Gastrocnemius medialis (tissue), 4 donors: ENCODE measurements at regions not wholly inside any gene's neighbourhood (a gene's known extent, or its start where the extent isn't known, plus 50 kb on each side); places are given as distances from the start of the nearest gene placed in this dataset.

ENCODE experiments used
- ATAC-seq, 2 donors: fragments of 150-250 bp; one replicate each; pipeline ENCODE4 v1.9.1; 2016
- DNase-seq, 2 donors: peaks; one replicate each; pipeline ENCODE4 v3.0.0-alpha.2; 2019
- H3K27ac ChIP-seq, 4 donors: fragments of 200-600 bp; sonication (generic); 1 replicate in 1 of 4; 2 replicates in 3 of 4; pipeline ENCODE4 v1.5.1; 2016 to 2018; ENCODE audit warnings: mild to moderate bottlenecking in 2 of 4, moderate library complexity in 1 of 4
- H3K27me3 ChIP-seq, 3 donors: fragments of 200-600 bp; sonication (generic) in 2 of 3; 1 replicate in 1 of 3; 2 replicates in 2 of 3; pipeline versions ENCODE4 v1.5.1 to v1.6.0; 2016 to 2019; ENCODE audit warnings: mild to moderate bottlenecking in 1 of 3, moderate library complexity in 1 of 3
- H3K36me3 ChIP-seq, 2 donors: fragments of 200-600 bp; sonication (generic) in 1 of 2; one replicate each; pipeline ENCODE4 v1.5.1; 2017 to 2018
- H3K4me1 ChIP-seq, 2 donors: fragments of 200-600 bp; sonication (generic) in 1 of 2; one replicate each; pipeline ENCODE4 v1.5.1; 2016 to 2017; ENCODE audit warnings: mild to moderate bottlenecking in 2 of 2
- H3K4me3 ChIP-seq, 4 donors: fragments of 200-600 bp; sonication (generic) in 3 of 4; 1 replicate in 1 of 4; 2 replicates in 3 of 4; pipeline ENCODE4 v1.5.1; 2016 to 2019; ENCODE audit warnings: mild to moderate bottlenecking in 2 of 4
- H3K9me3 ChIP-seq, 3 donors: fragments of 200-600 bp; sonication (generic) in 2 of 3; 1 replicate in 1 of 3; 2 replicates in 2 of 3; pipeline ENCODE4 v1.5.1; 2016 to 2019
- CTCF ChIP-seq, 5 experiments: fragments of 450-650 bp in 3 of 5; fragments of 200-600 bp in 2 of 5; sonication (generic) in 2 of 5; IDR thresholded peaks in 4 of 5; conservative IDR thresholded peaks in 1 of 5; 1 replicate in 4 of 5; 2 replicates in 1 of 5; pipeline ENCODE4 v1.5.1; 2016 to 2019; ENCODE audit warnings: antibody characterized with exemption in 5 of 5, mild to moderate bottlenecking in 3 of 5, moderate library complexity in 3 of 5
- POLR2A ChIP-seq, 2 donors: fragments of 450-650 bp; IDR thresholded peaks; one replicate each; pipeline ENCODE4 v1.6.1; 2017; ENCODE audit warnings: antibody characterized with exemption in 2 of 2, mild to moderate bottlenecking in 2 of 2, moderate library complexity in 2 of 2
- in situ Hi-C, 4 donors: fragments of 200-750 bp; cut with MboI; loops; one replicate each; pipeline versions ENCODE4 v1.15.0 to v1.8.0; 2017; ENCODE audit warnings: low sequenced_read_pairs in 4 of 4
- intact Hi-C: fragments of 100-400 bp; cut with DNase I; formaldehyde crosslinking; loops from one replicate; pipeline ENCODE4 v1.15.1; 2023; ENCODE audit warnings: low total_unique reads

GRCh38 chr2:64386676-64387075 lies 67.3 kb upstream of the LGALSL start:
- ATAC-seq (no peak), DNase-seq (no peak)
- H3K27me3 ChIP-seq: no peaks in the 10 kb centered on the region
- H3K4me3 ChIP-seq: no peak overlapping the region
- in situ Hi-C loops: no loop called here
- intact Hi-C loops: no loop called here
- no peak for TF ChIP-seq CTCF (IDR thresholded peaks at IDR 0.05 in 4 of 5, conservative IDR thresholded peaks at IDR 0.05 in 1 of 5)
- TF ChIP-seq POLR2A (IDR thresholded peaks at IDR 0.05): no peak
- no peaks in the 10 kb centered on the region for H3K9me3 ChIP-seq
- no peaks in the 10 kb centered on the region for H3K36me3 ChIP-seq
- no peak overlapping the region for H3K27ac ChIP-seq
- no peaks in the 10 kb centered on the region for H3K4me1 ChIP-seq

- ATAC-seq: no peak
- DNase-seq: no peak
- H3K9me3 ChIP-seq: no peaks in the 10 kb centered on the region
- no peak for TF ChIP-seq CTCF (IDR thresholded peaks at IDR 0.05 in 4 of 5, conservative IDR thresholded peaks at IDR 0.05 in 1 of 5)
- TF ChIP-seq POLR2A (IDR thresholded peaks at IDR 0.05): no peak
- intact Hi-C loops: no loop called here
- in situ Hi-C loops: no loop called here
- H3K4me3 ChIP-seq: no peak overlapping the region
- no peaks in the 10 kb centered on the region for H3K27me3 ChIP-seq
- H3K4me1 ChIP-seq: no peaks in the 10 kb centered on the region
- H3K36me3 ChIP-seq: no peaks in the 10 kb centered on the region
- no peak overlapping the region for H3K27ac ChIP-seq
Measured at GRCh38 chr2:64390586-64390985, 63.4 kb upstream of the LGALSL start.

GRCh38 chr2:64391424-64391823 lies 62.5 kb upstream of the LGALSL start:
- in situ Hi-C loops: no loop called here
- DNase-seq: no peak
- Histone ChIP-seq H3K27ac (no peak overlapping the region), H3K27me3 (no peaks in the 10 kb centered on the region), H3K9me3 (no peaks in the 10 kb centered on the region), H3K36me3 (no peaks in the 10 kb centered on the region), H3K4me3 (no peak overlapping the region), H3K4me1 (no peaks in the 10 kb centered on the region)
- no peak for TF ChIP-seq CTCF (IDR thresholded peaks at IDR 0.05 in 4 of 5, conservative IDR thresholded peaks at IDR 0.05 in 1 of 5)
- TF ChIP-seq POLR2A (IDR thresholded peaks at IDR 0.05): no peak
- intact Hi-C loops: no loop called here
- no peak for ATAC-seq

GRCh38 chr2:64391940-64392339 lies 62.0 kb upstream of the LGALSL start:
- no peak overlapping the region for H3K27ac ChIP-seq
- intact Hi-C loops: no loop called here

More at GRCh38 chr2:64391940-64392339, 62.0 kb upstream of the LGALSL start:
- no peak for ATAC-seq
- Histone ChIP-seq H3K4me1 (no peaks in the 10 kb centered on the region), H3K9me3 (no peaks in the 10 kb centered on the region), H3K4me3 (no peak overlapping the region), H3K27me3 (no peaks in the 10 kb centered on the region), H3K36me3 (no peaks in the 10 kb centered on the region)
- DNase-seq: no peak
- no peak for TF ChIP-seq CTCF (IDR thresholded peaks at IDR 0.05 in 4 of 5, conservative IDR thresholded peaks at IDR 0.05 in 1 of 5)
- no peak for TF ChIP-seq POLR2A (IDR thresholded peaks at IDR 0.05)
- in situ Hi-C loops: no loop called here
